MCF 10A (cell line): ENCODE measurements at regions not wholly inside any gene's neighbourhood (a gene's known extent, or its start where the extent isn't known, plus 50 kb on each side); places are given as distances from the start of the nearest gene placed in this dataset.

ENCODE experiments used
- BruUV-seq: library from RNA; stranded (reverse); fragments of 400-500 nt; replicated peaks from 2 replicates; lab custom pipeline; 2021; lab: Mats Ljungman, UMichigan
- CTCF ChIA-PET: fragments of 300-600 bp; sonication (Branson Sonifier 250); formaldehyde crosslinking; extraction: SDS; loops from one replicate; lab custom pipeline; 2021; ENCODE audit warnings: antibody characterized with exemption, inconsistent platforms; lab: Yijun Ruan, JAX
- POLR2A ChIA-PET: fragments of 300-600, 350-650 bp; sonication (Branson Sonifier 250); formaldehyde crosslinking; extraction: SDS; loops from one replicate; lab custom pipeline; 2020; ENCODE audit warnings: antibody characterized with exemption, inconsistent platforms; lab: Yijun Ruan, JAX
- DNase-seq: peaks from one replicate; pipeline ENCODE4 v3.0.0-alpha.2; 2018; ENCODE audit not compliant: unreplicated experiment
- H3K27ac Mint-ChIP-seq: one replicate; pipeline ENCODE4 v1.8.0; 2022; ENCODE audit warnings: mild to moderate bottlenecking, low read depth, mixed read lengths; ENCODE audit not compliant: unreplicated experiment
- H3K27me3 Mint-ChIP-seq: one replicate; pipeline ENCODE4 v1.8.0; 2022; ENCODE audit warnings: mixed read lengths; ENCODE audit not compliant: insufficient read depth, unreplicated experiment
- H3K36me3 Mint-ChIP-seq: one replicate; pipeline ENCODE4 v1.8.0; 2022; ENCODE audit warnings: mild to moderate bottlenecking, moderate library complexity, mixed read lengths; ENCODE audit not compliant: insufficient read depth, unreplicated experiment
- H3K4me1 Mint-ChIP-seq: one replicate; pipeline ENCODE4 v1.8.0; 2022; ENCODE audit warnings: mixed read lengths; ENCODE audit not compliant: insufficient read depth, unreplicated experiment
- H3K4me3 Mint-ChIP-seq: one replicate; pipeline ENCODE4 v1.8.0; 2022; ENCODE audit warnings: mild to moderate bottlenecking, moderate library complexity, mixed read lengths; ENCODE audit not compliant: unreplicated experiment
- H3K9me3 Mint-ChIP-seq: one replicate; pipeline ENCODE4 v1.8.0; 2022; ENCODE audit warnings: mixed read lengths; ENCODE audit not compliant: unreplicated experiment
- intact Hi-C: fragments of 100-400 bp; cut with micrococcal nuclease; formaldehyde crosslinking; loops from 2 replicates; pipeline ENCODE4 v1.14.1; 2022
- TF ChIP-seq, protein P1 (sequence below): fragments of 200-600 bp; IDR thresholded peaks from one replicate; pipeline ENCODE4 v1.8.0; 2022; ENCODE audit warnings: antibody characterized with exemption, mild to moderate bottlenecking; ENCODE audit not compliant: unreplicated experiment

DNA sequence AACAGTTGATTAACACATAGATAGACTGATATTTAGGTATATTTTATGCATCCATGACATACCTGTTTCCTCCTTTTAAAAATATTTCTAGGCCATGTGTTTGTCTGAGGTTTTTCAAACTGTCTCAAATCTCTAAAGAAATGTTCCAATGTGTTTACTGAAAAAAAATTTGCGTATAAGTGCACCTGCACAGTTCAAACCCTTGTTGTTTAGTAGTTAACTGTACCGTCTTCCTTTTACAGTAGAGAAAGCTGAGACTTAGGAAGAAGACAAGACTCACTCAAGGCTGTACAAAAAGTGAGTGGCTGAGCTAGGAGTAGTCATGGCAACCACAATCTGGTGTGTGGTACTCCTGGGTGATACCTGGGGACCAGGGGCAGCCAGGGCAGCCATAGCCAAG, 934.6 kb downstream of the VRK1 start:
- TF ChIP-seq, protein P1, sequence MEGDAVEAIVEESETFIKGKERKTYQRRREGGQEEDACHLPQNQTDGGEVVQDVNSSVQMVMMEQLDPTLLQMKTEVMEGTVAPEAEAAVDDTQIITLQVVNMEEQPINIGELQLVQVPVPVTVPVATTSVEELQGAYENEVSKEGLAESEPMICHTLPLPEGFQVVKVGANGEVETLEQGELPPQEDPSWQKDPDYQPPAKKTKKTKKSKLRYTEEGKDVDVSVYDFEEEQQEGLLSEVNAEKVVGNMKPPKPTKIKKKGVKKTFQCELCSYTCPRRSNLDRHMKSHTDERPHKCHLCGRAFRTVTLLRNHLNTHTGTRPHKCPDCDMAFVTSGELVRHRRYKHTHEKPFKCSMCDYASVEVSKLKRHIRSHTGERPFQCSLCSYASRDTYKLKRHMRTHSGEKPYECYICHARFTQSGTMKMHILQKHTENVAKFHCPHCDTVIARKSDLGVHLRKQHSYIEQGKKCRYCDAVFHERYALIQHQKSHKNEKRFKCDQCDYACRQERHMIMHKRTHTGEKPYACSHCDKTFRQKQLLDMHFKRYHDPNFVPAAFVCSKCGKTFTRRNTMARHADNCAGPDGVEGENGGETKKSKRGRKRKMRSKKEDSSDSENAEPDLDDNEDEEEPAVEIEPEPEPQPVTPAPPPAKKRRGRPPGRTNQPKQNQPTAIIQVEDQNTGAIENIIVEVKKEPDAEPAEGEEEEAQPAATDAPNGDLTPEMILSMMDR = no peak
- no TSS peak for BruUV-seq
- CTCF ChIA-PET = interaction anchor here (0.6 kb wide), 1 partner anchor 574 kb away, joined by 4 read pairs; no protein-coding TSS in a partner anchor
- intact Hi-C loops = no loop called here
- POLR2A ChIA-PET = no interaction called here
- Mint-ChIP-seq H3K4me1 (no peaks in the 10 kb centered on the region), H3K27ac (no peak overlapping the region), H3K27me3 (no peaks in the 10 kb centered on the region), H3K9me3 (no peaks in the 10 kb centered on the region), H3K4me3 (no peak overlapping the region), H3K36me3 (no peaks in the 10 kb centered on the region)
- no peak for DNase-seq

- intact Hi-C loops = no loop called here
- Mint-ChIP-seq H3K27me3 (no peaks in the 10 kb centered on the region), H3K27ac (no peak overlapping the region), H3K4me3 (no peak overlapping the region), H3K36me3 (no peaks in the 10 kb centered on the region), H3K4me1 (no peaks in the 10 kb centered on the region), H3K9me3 (no peaks in the 10 kb centered on the region)
- CTCF ChIA-PET = no interaction called here
- POLR2A ChIA-PET = no interaction called here
- TF ChIP-seq, protein P1 = no peak
- DNase-seq = no peak
- BruUV-seq = no TSS peak
These were observed 950.1 kb downstream of the VRK1 start for GRCh38 chr14:97747316-97747715.

GRCh38 chr14:97748616-97749015, 951.4 kb downstream of the VRK1 start:
- no peaks in the 10 kb centered on the region for H3K4me1 Mint-ChIP-seq
- no peaks in the 10 kb centered on the region for H3K9me3 Mint-ChIP-seq
- POLR2A ChIA-PET = interaction anchor here (0.6 kb wide), 1 partner anchor 133 kb away, joined by 3 read pairs; no protein-coding TSS in a partner anchor
- H3K27ac Mint-ChIP-seq = no peak overlapping the region
- TF ChIP-seq, protein P1 = no peak
- CTCF ChIA-PET = no interaction called here
- DNase-seq = no peak
- intact Hi-C loops = no loop called here
- BruUV-seq = no TSS peak
- no peaks in the 10 kb centered on the region for H3K27me3 Mint-ChIP-seq
- H3K4me3 Mint-ChIP-seq = no peak overlapping the region
- no peaks in the 10 kb centered on the region for H3K36me3 Mint-ChIP-seq

DNA sequence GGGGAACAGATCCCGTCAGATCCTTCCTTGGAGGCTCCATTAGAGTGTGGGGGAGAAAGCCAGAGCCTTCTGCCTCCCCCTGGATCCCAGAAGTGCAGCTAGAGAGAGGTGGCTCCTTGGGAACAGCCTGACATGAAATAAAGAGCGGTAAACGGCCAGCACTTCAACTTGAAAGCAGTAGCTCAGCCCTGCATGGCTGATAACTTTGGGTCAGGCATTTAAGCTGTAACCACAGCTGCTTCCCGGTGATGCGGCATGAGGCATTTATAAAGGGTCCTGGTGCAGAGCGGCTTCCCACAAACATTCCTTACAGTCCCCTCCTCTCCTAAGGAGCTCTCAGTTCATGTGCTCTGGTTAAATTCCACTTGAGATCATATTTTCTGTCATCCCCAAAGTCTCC, 960.3 kb downstream of the VRK1 start:
- no TSS peak for BruUV-seq
- CTCF ChIA-PET = no interaction called here
- POLR2A ChIA-PET = no interaction called here
- Mint-ChIP-seq H3K27ac (no peak overlapping the region), H3K27me3 (no peaks in the 10 kb centered on the region), H3K4me1 (no peaks in the 10 kb centered on the region), H3K9me3 (no peaks in the 10 kb centered on the region), H3K36me3 (no peaks in the 10 kb centered on the region), H3K4me3 (no peak overlapping the region)
- no peak for DNase-seq
- TF ChIP-seq, protein P1 = no peak
- intact Hi-C loops = no loop called here
